SU-DHL-6 (cell line): ENCODE measurements at regions not wholly inside any gene's neighbourhood (a gene's known extent, or its start where the extent isn't known, plus 50 kb on each side); places are given as distances from the start of the nearest gene placed in this dataset.

Experiments
- H2AFZ ChIP-seq: fragments of 200-600 bp; sonication (generic); 2 replicates; pipeline ENCODE4 v1.6.1; 2014; ENCODE audit warnings: low read depth, mild to moderate bottlenecking, moderate library complexity, mixed read lengths, antibody characterized with exemption, low read length; ENCODE audit not compliant: severe bottlenecking
- H3F3A ChIP-seq: fragments of 200-600 bp; shearing (Covaris generic); 2 replicates; pipeline ENCODE4 v1.6.0; 2016; ENCODE audit warnings: antibody characterized with exemption, mild to moderate bottlenecking; ENCODE audit not compliant: insufficient read depth
- H3K27ac ChIP-seq: fragments of 200-600 bp; sonication (generic); 2 replicates; pipeline ENCODE4 v1.5.1; 2016; ENCODE audit warnings: low read depth, mild to moderate bottlenecking, low read length, moderate library complexity, mixed read lengths
- H3K27me3 ChIP-seq: fragments of 200-600 bp; sonication (generic), shearing (Covaris generic); 2 replicates; pipeline ENCODE4 v1.6.0; 2014; ENCODE audit warnings: mild to moderate bottlenecking, low read length
- H3K36me3 ChIP-seq: fragments of 200-600 bp; sonication (generic); 2 replicates; pipeline ENCODE4 v1.6.1; 2014; ENCODE audit warnings: mild to moderate bottlenecking, low read length, mixed read lengths
- H3K4me2 ChIP-seq: fragments of 300-600, 200-600 bp; shearing (Covaris generic), sonication (generic); 2 replicates; pipeline ENCODE4 v1.6.0; 2014; ENCODE audit warnings: low read length, low read depth, mild to moderate bottlenecking; ENCODE audit not compliant: poor library complexity, severe bottlenecking
- H3K4me3 ChIP-seq: fragments of 200-600 bp; sonication (generic); 2 replicates; pipeline ENCODE4 v1.5.1; 2014; ENCODE audit warnings: antibody characterized with exemption, low read length, mild to moderate bottlenecking, mixed read lengths; ENCODE audit not compliant: insufficient read depth, poor library complexity, severe bottlenecking
- H3K79me2 ChIP-seq: fragments of 200-600 bp; sonication (generic); 2 replicates; pipeline ENCODE4 v1.6.1; 2014; ENCODE audit warnings: mild to moderate bottlenecking, low read length, moderate library complexity; ENCODE audit not compliant: insufficient read depth
- H3K9ac ChIP-seq: fragments of 200-600 bp; sonication (generic); 2 replicates; pipeline ENCODE4 v1.7.0; 2014; ENCODE audit warnings: mild to moderate bottlenecking, low read length
- H3K9me2 ChIP-seq: fragments of 200-600 bp; sonication (generic); replicated peaks from 2 replicates; pipeline ENCODE4 v1.6.1; 2014; ENCODE audit warnings: low read length; ENCODE audit not compliant: insufficient read depth
- H3K9me3 ChIP-seq: fragments of 200-600 bp; sonication (generic); 2 replicates; pipeline ENCODE4 v1.6.1; 2014; ENCODE audit warnings: low read length, mixed read lengths; ENCODE audit not compliant: insufficient read depth
- H4K20me1 ChIP-seq: fragments of 200-600 bp; sonication (generic); 2 replicates; pipeline ENCODE4 v1.6.1; 2014; ENCODE audit warnings: low read depth, mild to moderate bottlenecking, antibody characterized with exemption, low read length, moderate library complexity, mixed read lengths
- EZH2phosphoT487 ChIP-seq: fragments of 200-600 bp; sonication (generic), shearing (Covaris generic); conservative IDR thresholded peaks from 2 replicates; pipeline ENCODE4 v1.6.1; 2018; ENCODE audit warnings: mild to moderate bottlenecking, antibody characterized with exemption, low read length, moderate library complexity, mixed read lengths
- TF ChIP-seq, protein P1 (sequence below): fragments of 200-600 bp; sonication (generic); IDR thresholded peaks from one replicate; pipeline ENCODE4 v1.5.1; 2017; ENCODE audit warnings: antibody characterized with exemption, mild to moderate bottlenecking, low read length, moderate library complexity; ENCODE audit not compliant: insufficient read depth, poor library complexity, severe bottlenecking

DNA sequence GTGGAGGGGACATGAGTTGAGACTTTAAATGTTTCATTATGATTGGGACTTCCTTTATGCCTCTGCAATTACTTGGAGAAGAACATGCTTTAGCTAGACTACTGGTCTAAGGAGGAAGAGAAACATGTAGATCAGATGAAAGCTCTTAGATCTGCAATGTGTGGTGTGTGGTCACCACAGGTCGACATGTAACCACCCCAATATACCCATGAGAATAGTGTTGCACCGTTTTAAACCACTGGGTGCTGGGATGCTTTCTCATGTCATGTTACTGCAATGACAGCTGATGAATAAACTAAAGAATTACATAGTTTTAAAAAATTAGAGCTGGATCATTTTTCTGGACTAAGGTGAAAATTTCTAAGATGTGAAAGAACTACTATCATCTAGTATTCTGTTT is 1039.7 kb downstream of the RAPGEF2 start:
- no peak for TF ChIP-seq EZH2phosphoT487
- TF ChIP-seq, protein P1, sequence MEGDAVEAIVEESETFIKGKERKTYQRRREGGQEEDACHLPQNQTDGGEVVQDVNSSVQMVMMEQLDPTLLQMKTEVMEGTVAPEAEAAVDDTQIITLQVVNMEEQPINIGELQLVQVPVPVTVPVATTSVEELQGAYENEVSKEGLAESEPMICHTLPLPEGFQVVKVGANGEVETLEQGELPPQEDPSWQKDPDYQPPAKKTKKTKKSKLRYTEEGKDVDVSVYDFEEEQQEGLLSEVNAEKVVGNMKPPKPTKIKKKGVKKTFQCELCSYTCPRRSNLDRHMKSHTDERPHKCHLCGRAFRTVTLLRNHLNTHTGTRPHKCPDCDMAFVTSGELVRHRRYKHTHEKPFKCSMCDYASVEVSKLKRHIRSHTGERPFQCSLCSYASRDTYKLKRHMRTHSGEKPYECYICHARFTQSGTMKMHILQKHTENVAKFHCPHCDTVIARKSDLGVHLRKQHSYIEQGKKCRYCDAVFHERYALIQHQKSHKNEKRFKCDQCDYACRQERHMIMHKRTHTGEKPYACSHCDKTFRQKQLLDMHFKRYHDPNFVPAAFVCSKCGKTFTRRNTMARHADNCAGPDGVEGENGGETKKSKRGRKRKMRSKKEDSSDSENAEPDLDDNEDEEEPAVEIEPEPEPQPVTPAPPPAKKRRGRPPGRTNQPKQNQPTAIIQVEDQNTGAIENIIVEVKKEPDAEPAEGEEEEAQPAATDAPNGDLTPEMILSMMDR: no peak
- Histone ChIP-seq H3K9me3 (no peaks in the 10 kb centered on the region), H3K27me3 (no peaks in the 10 kb centered on the region), H3K27ac (no peak overlapping the region), H3F3A (no peaks in the 10 kb centered on the region), H3K4me2 (no peak overlapping the region), H4K20me1 (no peaks in the 10 kb centered on the region), H2AFZ (no peak overlapping the region), H3K79me2 (no peaks in the 10 kb centered on the region), H3K4me3 (no peak overlapping the region), H3K9me2 (no peaks in the 10 kb centered on the region), H3K9ac (no peak overlapping the region), H3K36me3 (no peaks in the 10 kb centered on the region)

DNA sequence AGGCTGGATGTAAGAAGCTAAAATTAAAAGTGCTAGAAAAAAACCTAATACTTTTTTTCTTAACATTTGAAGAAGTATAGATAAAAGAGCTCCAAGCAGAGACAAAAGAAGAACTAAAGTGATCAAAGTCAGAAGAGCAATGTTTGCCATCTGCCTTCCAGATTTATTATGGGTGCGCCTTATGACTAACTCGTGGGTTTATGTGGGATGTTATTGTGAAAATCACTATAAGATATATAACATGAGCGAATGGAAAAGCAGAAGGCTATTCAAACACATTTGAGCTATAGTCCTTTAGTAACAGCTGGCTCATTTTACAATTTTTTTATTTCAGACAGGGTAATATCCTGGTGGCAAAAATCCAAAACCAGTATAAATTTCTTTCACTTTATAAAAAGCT is 1040.7 kb downstream of the RAPGEF2 start:
- Histone ChIP-seq H3K27ac (no peak overlapping the region), H3K4me2 (no peak overlapping the region), H3K27me3 (no peaks in the 10 kb centered on the region), H3K9ac (no peak overlapping the region), H4K20me1 (no peaks in the 10 kb centered on the region), H2AFZ (no peak overlapping the region), H3K9me2 (no peaks in the 10 kb centered on the region), H3K4me3 (no peak overlapping the region), H3K79me2 (no peaks in the 10 kb centered on the region), H3K36me3 (no peaks in the 10 kb centered on the region), H3F3A (no peaks in the 10 kb centered on the region), H3K9me3 (no peaks in the 10 kb centered on the region)
- TF ChIP-seq, protein P1: no peak
- no peak for TF ChIP-seq EZH2phosphoT487

DNA sequence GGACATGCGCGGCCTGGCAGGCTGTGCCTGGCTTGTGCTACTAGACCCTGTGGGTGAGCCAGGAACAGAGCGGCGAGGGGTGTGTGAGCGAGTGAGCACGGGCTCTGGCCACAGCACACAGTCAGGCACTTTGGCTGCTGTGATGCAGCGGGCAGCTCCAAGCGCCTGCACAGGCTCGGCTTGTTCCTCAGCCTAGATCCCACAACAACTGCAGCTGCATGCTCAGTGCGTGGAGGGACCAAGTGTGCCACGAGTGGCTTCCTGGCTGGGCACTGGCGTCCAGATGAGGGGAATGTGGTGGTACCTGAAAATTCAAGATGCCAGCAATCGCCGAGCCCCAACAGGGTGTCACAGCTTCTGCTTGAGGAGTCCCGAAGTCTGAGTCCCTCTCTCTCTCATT is 1056.6 kb downstream of the RAPGEF2 start:
- H3K9me2 ChIP-seq: no peaks in the 10 kb centered on the region
- no peaks in the 10 kb centered on the region for H3K9me3 ChIP-seq
- no peak overlapping the region for H3K9ac ChIP-seq
- H3K27ac ChIP-seq: no peak overlapping the region
- TF ChIP-seq EZH2phosphoT487: no peak
- TF ChIP-seq, protein P1: no peak
- no peaks in the 10 kb centered on the region for H3K36me3 ChIP-seq
- H4K20me1 ChIP-seq: no peaks in the 10 kb centered on the region
- no peak overlapping the region for H3K4me2 ChIP-seq
- H2AFZ ChIP-seq: no peak overlapping the region
- no peaks in the 10 kb centered on the region for H3F3A ChIP-seq
- no peak overlapping the region for H3K4me3 ChIP-seq
- no peaks in the 10 kb centered on the region for H3K27me3 ChIP-seq
- H3K79me2 ChIP-seq: no peaks in the 10 kb centered on the region

DNA sequence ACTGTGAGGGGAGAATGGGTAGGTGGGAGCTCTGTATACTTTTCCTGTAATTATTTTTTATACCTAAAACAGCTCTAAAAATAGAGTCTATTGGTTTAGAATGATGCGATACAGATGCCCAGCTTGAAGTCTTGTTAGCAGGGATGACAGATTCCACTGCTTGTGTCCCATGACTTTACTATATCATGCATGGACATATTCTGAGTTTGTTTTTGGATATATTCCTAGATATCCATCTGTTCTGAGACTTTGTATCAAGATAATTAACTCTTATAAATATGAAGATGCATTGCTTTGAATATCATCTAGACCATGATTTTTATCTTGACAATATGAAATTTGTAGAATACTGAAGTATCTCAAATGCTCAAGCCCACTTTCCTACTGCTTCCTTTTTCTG is 1058.1 kb downstream of the RAPGEF2 start:
- Histone ChIP-seq H4K20me1 (no peaks in the 10 kb centered on the region), H3F3A (no peaks in the 10 kb centered on the region), H3K9me3 (no peaks in the 10 kb centered on the region), H2AFZ (no peak overlapping the region), H3K36me3 (no peaks in the 10 kb centered on the region), H3K27me3 (no peaks in the 10 kb centered on the region), H3K9me2 (no peaks in the 10 kb centered on the region), H3K4me2 (no peak overlapping the region), H3K79me2 (no peaks in the 10 kb centered on the region), H3K27ac (no peak overlapping the region), H3K9ac (no peak overlapping the region), H3K4me3 (no peak overlapping the region)
- TF ChIP-seq, protein P1: no peak
- no peak for TF ChIP-seq EZH2phosphoT487
